ENCODE measurements at regions not wholly inside any gene's neighbourhood (a gene's known extent, or its start where the extent isn't known, plus 50 kb on each side); places are given as distances from the start of the nearest gene placed in this dataset.

DNA sequence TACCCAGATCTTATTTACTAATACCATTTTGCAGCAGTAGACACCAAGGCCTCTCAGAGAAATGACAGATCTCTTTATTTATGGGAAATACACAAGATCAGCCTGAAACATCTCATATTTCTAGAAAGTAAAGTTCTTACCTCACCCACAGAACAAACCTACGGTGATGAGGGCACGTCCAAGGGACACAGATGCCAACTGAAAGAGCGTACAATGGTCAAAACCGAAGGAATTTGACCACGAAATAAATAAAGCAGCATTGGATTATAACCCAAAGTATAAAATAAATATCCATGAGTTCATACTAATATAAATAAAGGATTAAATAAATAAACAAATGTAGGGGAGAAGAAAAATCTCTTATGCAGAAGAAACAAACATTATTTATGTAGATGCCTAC lies 747.0 kb downstream of the TNS3 start:
- no peaks in the 10 kb centered on the region for H3K9me3 ChIP-seq (ENCODE audit: control insufficient read depth, insufficient read depth, low read length)
- Mint-ChIP-seq H3K9me3 (peaks cover 3 to 10% of the 10 kb centered on the region in 2 donors), H3K4me3 (no peak overlapping the region), H3K27ac (no peak overlapping the region), H3K27me3 (ENCODE audit: low read depth in 2 of 2) (no peaks in the 10 kb centered on the region), H3K4me1 (no peaks in the 10 kb centered on the region), H3K36me3 (no peaks in the 10 kb centered on the region)
- H3K4me1 ChIP-seq (ENCODE audit: control insufficient read depth, insufficient read depth, low read length): no peaks in the 10 kb centered on the region
- no peak overlapping the region for H3K4me3 ChIP-seq (ENCODE audit: low read length)
- H3K36me3 ChIP-seq (ENCODE audit: control insufficient read depth, insufficient read depth, low read length): no peaks in the 10 kb centered on the region
- DNase-seq (no peak), ATAC-seq (no peak)
- WGBS (ENCODE audit: insufficient coverage): 65% methylated on average over 2 of the region's 5 CpGs
- H3K27me3 ChIP-seq (ENCODE audit: control insufficient read depth, insufficient read depth, low read length): no peaks in the 10 kb centered on the region
- intact Hi-C loops (cut with micrococcal nuclease): no loop called here
- TF ChIP-seq, protein P1, sequence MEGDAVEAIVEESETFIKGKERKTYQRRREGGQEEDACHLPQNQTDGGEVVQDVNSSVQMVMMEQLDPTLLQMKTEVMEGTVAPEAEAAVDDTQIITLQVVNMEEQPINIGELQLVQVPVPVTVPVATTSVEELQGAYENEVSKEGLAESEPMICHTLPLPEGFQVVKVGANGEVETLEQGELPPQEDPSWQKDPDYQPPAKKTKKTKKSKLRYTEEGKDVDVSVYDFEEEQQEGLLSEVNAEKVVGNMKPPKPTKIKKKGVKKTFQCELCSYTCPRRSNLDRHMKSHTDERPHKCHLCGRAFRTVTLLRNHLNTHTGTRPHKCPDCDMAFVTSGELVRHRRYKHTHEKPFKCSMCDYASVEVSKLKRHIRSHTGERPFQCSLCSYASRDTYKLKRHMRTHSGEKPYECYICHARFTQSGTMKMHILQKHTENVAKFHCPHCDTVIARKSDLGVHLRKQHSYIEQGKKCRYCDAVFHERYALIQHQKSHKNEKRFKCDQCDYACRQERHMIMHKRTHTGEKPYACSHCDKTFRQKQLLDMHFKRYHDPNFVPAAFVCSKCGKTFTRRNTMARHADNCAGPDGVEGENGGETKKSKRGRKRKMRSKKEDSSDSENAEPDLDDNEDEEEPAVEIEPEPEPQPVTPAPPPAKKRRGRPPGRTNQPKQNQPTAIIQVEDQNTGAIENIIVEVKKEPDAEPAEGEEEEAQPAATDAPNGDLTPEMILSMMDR (IDR thresholded peaks at IDR 0.05): no peak
- H3K27ac ChIP-seq (ENCODE audit: low read length): no peak overlapping the region

GRCh38 chr7:46833197-46833596 lies 748.7 kb downstream of the TNS3 start:
- TF ChIP-seq, protein P1 (IDR thresholded peaks at IDR 0.05): no peak
- H3K27ac ChIP-seq (ENCODE audit: low read length): no peak overlapping the region
- WGBS (ENCODE audit: insufficient coverage): no CpG with 5 or more reads among the region's 1 CpG
- H3K36me3 Mint-ChIP-seq: no peaks in the 10 kb centered on the region
- no peaks in the 10 kb centered on the region for H3K9me3 ChIP-seq (ENCODE audit: control insufficient read depth, insufficient read depth, low read length)
- H3K4me1 ChIP-seq (ENCODE audit: control insufficient read depth, insufficient read depth, low read length): no peaks in the 10 kb centered on the region
- no peak overlapping the region for H3K4me3 Mint-ChIP-seq
- DNase-seq: no peak
- H3K27ac Mint-ChIP-seq: no peak overlapping the region
- H3K9me3 Mint-ChIP-seq: peaks cover 10 to 11% of the 10 kb centered on the region in 2 donors
- no peaks in the 10 kb centered on the region for H3K36me3 ChIP-seq (ENCODE audit: control insufficient read depth, insufficient read depth, low read length)
- H3K27me3 ChIP-seq (ENCODE audit: control insufficient read depth, insufficient read depth, low read length): no peaks in the 10 kb centered on the region
- ATAC-seq: no peak
- intact Hi-C loops (cut with micrococcal nuclease): no loop called here
- H3K4me3 ChIP-seq (ENCODE audit: low read length): no peak overlapping the region
- no peaks in the 10 kb centered on the region for H3K4me1 Mint-ChIP-seq
- no peaks in the 10 kb centered on the region for H3K27me3 Mint-ChIP-seq (ENCODE audit: low read depth in 2 of 2)

DNA sequence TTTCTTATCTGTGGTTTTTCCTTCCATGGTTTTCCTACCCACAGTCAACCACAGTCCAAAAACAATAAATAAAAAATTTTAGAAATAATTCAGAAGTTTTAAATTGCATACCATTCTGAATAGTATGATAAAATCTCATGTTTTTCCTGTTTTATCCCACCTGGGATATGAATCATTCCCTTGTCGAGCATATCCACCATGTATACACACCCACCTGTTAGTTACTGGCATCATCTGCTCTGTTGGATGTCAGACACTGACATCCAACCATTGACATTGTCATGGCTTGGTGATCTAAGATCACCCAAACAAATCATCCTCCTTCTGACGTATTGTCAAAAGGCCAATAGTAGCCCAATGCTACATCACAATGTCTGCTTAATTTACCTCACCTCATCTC lies 749.8 kb downstream of the TNS3 start:
- DNase-seq (no peak), ATAC-seq (no peak)
- Histone ChIP-seq H3K36me3 (ENCODE audit: control insufficient read depth, insufficient read depth, low read length) (no peaks in the 10 kb centered on the region), H3K9me3 (ENCODE audit: control insufficient read depth, insufficient read depth, low read length) (peaks cover 5% of the 10 kb centered on the region), H3K27ac (ENCODE audit: low read length) (no peak overlapping the region), H3K27me3 (ENCODE audit: control insufficient read depth, insufficient read depth, low read length) (no peaks in the 10 kb centered on the region), H3K4me3 (ENCODE audit: low read length) (no peak overlapping the region), H3K4me1 (ENCODE audit: control insufficient read depth, insufficient read depth, low read length) (no peaks in the 10 kb centered on the region)
- Mint-ChIP-seq H3K9me3 (peaks cover 10 to 11% of the 10 kb centered on the region in 2 donors), H3K27me3 (ENCODE audit: low read depth in 2 of 2) (no peaks in the 10 kb centered on the region), H3K4me3 (no peak overlapping the region), H3K4me1 (no peaks in the 10 kb centered on the region), H3K27ac (no peak overlapping the region), H3K36me3 (no peaks in the 10 kb centered on the region)
- intact Hi-C loops (cut with micrococcal nuclease): no loop called here
- WGBS (ENCODE audit: insufficient coverage): 50% methylated on average over 2 of the region's 2 CpGs
- TF ChIP-seq, protein P1 (IDR thresholded peaks at IDR 0.05): no peak

GRCh38 chr7:46819819-46820218 lies 762.1 kb downstream of the TNS3 start:
- Mint-ChIP-seq H3K27ac (no peak overlapping the region), H3K4me1 (no peaks in the 10 kb centered on the region), H3K27me3 (ENCODE audit: low read depth in 2 of 2) (no peaks in the 10 kb centered on the region), H3K9me3 (peaks cover 9 to 18% of the 10 kb centered on the region in 2 donors), H3K4me3 (no peak overlapping the region), H3K36me3 (no peaks in the 10 kb centered on the region)
- Histone ChIP-seq H3K27ac (ENCODE audit: low read length) (no peak overlapping the region), H3K36me3 (ENCODE audit: control insufficient read depth, insufficient read depth, low read length) (no peaks in the 10 kb centered on the region), H3K4me3 (ENCODE audit: low read length) (no peak overlapping the region), H3K27me3 (ENCODE audit: control insufficient read depth, insufficient read depth, low read length) (no peaks in the 10 kb centered on the region), H3K9me3 (ENCODE audit: control insufficient read depth, insufficient read depth, low read length) (peaks cover 4% of the 10 kb centered on the region), H3K4me1 (ENCODE audit: control insufficient read depth, insufficient read depth, low read length) (no peaks in the 10 kb centered on the region)
- TF ChIP-seq, protein P1 (IDR thresholded peaks at IDR 0.05): no peak
- intact Hi-C loops (cut with micrococcal nuclease): no loop called here
- 92% methylated on average over 6 of the region's 7 CpGs for WGBS (ENCODE audit: insufficient coverage)
- no peak for ATAC-seq
- DNase-seq: no peak

Measured in natural killer cell (primary cell).